HG03521 (cell line): ENCODE measurements at regions not wholly inside any gene's neighbourhood (a gene's known extent, or its start where the extent isn't known, plus 50 kb on each side); places are given as distances from the start of the nearest gene placed in this dataset.

ENCODE experiments used
- ATAC-seq: cut with Tn5 transposase; IDR thresholded peaks from one replicate; pipeline ENCODE4 v1.9.1; 2021; ENCODE audit warnings: mild to moderate bottlenecking, moderate library complexity; ENCODE audit not compliant: unreplicated experiment

DNA sequence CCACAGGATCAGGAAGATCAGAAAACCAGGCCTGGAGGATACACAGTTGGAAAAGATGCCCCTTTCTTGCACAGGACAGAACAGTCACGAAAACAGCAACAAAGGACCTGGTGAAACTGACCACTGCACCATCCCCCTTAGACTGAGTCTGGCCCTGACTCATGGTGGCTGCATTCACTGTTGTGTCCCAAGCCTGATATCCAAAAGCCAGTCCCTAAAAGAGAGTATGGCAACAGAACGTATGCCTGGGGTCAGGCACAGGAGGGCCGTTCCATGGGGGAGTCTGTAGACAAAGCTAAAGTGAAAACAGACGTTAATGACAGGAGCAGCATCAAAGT lies 301.1 kb upstream of the NBEA start:
- no peak for ATAC-seq

DNA sequence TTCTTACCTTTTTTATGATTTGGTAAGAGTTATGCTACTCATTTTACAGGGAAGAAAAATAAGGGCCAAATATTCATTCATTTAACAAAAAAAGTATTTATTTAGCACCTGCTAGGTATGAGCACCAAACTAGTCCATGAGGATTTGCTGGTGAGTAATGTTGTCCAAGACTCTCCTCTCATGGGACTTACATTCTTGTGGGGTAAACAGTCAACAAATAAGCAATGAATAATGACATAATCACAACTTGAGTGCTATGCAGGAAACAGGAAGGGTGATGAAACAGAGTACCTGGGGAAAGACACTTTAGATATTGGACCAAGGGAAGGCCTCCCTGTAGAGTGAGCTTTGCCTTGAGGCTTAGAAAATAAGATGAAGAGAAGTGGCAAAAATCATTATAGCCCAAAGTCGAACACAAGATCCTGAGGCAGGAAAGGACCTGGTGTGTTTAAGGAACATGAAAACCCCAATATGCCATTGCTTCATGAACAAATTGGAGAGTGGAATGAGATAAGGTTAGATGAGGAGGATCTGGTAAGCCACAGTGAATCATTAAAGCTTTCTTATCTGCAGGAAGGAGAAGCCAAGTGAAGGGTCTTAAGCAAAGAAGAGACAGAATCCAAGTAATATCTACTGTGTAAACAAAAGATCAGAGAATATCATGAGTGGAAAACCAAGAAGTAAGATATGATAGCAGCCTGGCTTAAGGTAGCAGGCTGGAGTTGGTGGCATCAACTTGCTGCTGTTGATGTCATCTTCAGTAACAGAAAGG lies 294.5 kb upstream of the NBEA start:
- no peak for ATAC-seq

GRCh38 chr13:34654203-34654602 lies 287.9 kb upstream of the NBEA start:
- no peak for ATAC-seq

- no peak for ATAC-seq
Measured at GRCh38 chr13:34654647-34655046, 287.4 kb upstream of the NBEA start.

- ATAC-seq, result no peak
Measured at GRCh38 chr13:34655554-34655953, 286.5 kb upstream of the NBEA start.

- ATAC-seq, result no peak
Measured at GRCh38 chr13:34657716-34658115, 284.4 kb upstream of the NBEA start.

GRCh38 chr13:34667286-34668218 lies 274.5 kb upstream of the NBEA start:
- no peak for ATAC-seq

GRCh38 chr13:34671137-34671536 lies 270.9 kb upstream of the NBEA start:
- ATAC-seq, result no peak

- no peak for ATAC-seq
Measured at GRCh38 chr13:34672631-34673030, 269.4 kb upstream of the NBEA start.

GRCh38 chr13:34675626-34676025 lies 266.4 kb upstream of the NBEA start:
- no peak for ATAC-seq

GRCh38 chr13:34678154-34678553 lies 263.9 kb upstream of the NBEA start:
- no peak for ATAC-seq

DNA sequence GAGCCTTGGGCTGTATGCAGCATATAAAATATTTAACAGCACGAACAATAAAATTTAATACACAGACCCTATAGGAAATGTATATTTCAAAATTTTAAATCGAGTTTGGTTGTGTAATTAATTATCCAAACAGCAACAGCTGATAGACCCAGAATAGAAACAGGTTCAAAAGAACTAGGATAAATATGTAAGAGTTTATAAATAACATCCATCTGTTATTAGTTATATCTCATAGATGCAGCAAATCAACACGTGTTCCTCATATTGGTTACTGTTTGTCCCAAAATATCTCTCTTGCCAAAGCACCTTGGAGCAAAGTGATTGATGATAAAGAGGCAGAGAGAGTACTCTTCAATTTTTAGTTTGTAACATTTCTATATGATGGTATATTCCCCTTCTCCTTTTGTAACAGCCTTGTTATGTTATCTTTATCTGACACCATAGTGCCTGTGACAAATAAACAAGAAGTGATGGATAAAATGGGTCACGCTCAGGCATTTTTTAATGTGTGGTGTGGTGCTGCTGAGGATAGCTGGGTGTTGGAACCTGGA lies 260.6 kb upstream of the NBEA start:
- ATAC-seq, result no peak

DNA sequence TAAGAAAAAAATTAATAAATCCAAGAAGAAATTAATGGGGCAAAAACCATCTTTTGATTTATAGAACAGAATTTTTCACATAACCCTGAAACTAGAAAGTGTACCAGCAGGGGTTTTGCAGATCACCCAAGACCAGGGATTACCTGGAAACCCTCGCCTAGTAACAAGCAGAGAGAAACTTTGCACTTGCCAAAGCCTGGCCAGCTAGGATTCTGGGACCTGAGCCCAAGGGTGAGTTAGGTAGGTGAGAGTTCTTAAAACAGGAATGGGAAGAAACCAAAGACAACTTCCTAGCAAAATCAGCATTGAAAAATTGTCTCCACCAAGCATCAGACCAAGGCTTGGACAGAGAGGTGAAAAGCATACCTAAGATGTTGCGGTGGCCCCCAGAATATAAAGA lies 247.0 kb upstream of the NBEA start:
- ATAC-seq, result no peak

DNA sequence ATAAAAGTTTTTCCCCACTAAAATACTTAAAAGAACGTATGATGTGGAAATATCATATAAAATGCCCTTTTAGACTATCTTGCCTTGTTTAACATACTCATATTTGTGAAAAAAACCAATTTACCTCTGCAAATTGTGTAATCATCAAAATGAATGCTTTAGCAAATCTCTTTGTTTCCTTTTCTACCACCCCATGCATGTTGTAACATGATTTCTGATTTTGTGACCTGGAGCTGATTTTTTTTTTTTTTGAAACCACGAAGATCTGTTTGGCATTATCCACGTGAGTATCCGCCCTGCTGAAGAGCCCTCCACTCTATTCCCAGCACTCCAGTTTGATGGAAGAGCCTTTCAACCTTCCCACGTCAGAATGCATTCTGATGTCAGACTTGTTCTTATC lies 245.8 kb upstream of the NBEA start:
- no peak for ATAC-seq

- ATAC-seq, result no peak
Measured at GRCh38 chr13:34696741-34697140, 245.3 kb upstream of the NBEA start.

- ATAC-seq, result no peak
Measured at GRCh38 chr13:34698945-34699344, 243.1 kb upstream of the NBEA start.

GRCh38 chr13:34700155-34700554 lies 241.9 kb upstream of the NBEA start:
- no peak for ATAC-seq

DNA sequence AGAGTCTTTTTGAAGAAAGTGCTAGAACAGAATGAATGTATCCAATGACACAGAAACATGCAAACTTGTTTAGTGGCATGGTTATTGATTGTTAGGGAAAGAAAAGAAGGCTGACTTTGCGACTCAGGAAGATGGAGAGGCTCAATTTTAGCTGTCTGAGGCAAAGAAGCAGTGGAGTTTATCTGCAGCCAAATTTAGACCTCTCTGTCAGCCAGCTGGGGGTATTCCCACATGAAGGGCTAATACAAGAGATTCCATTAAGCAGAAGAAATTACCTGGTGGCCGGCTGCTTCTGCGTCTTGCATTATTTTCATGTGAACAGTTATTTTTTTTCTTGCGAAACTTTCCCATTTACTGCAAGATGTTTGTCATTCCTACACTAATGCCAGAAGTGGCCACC lies 240.2 kb upstream of the NBEA start:
- no peak for ATAC-seq

DNA sequence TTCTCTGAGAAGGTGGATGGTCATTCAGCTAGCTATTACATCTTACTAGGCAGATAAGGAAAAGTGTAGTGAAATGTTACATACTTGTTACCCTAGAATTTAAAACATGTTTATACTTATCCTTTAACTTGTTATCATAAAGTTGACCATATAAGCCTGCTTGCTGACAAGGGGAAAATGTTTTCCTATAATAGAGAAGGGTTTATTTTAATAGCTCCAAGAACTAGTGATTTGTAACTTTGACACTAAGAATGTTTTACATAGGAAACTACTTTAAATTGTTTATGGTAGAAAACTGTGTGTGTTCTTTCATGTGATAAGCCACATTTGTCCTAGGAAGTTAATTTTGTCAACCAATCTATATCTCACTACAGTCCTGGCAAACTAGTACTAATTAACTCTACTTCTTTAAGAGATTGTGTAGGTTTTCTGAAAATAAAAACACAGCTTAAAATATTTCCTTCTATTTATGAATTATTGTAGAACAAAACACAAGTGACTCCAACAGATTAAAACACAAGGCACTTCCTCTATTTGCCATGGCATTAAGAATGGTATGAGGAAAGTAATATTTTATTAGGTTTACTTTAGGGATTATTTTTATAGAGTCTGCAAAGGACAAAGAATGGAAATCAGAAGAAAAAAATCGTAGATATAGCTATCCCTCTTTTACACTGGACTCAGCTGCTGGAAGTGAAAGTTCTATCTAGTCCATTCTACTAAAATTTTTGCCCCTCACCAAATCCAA lies 233.3 kb upstream of the NBEA start:
- ATAC-seq, result no peak

- ATAC-seq, result no peak
Measured at GRCh38 chr13:34719060-34719875, 222.8 kb upstream of the NBEA start.
